SK-N-SH treated with all-trans-retinoic acid at 6 μM for 48 hours (cell line): ENCODE measurements at regions not wholly inside any gene's neighbourhood (a gene's known extent, or its start where the extent isn't known, plus 50 kb on each side); places are given as distances from the start of the nearest gene placed in this dataset.

Experiments
- ATAC-seq: fragments of 200-7000 bp; cut with Tn5 transposase; 3 replicates; pipeline ENCODE4 v1.9.1; 2020; ENCODE audit warnings: mild to moderate bottlenecking, moderate library complexity
- ARNTL ChIP-seq: fragments of 450-650 bp; formaldehyde crosslinking; IDR thresholded peaks from 2 replicates; pipeline ENCODE4 v1.5.0; 2020; ENCODE audit warnings: low read depth, mild to moderate bottlenecking, moderate library complexity, borderline replicate concordance
- BACH2 ChIP-seq: fragments of 250-450 bp; sonication (Bioruptor Pico); IDR thresholded peaks from 2 replicates; pipeline ENCODE4 v1.9.0; 2021; ENCODE audit warnings: mild to moderate bottlenecking, borderline replicate concordance
- CSDC2 ChIP-seq: fragments of 250-450 bp; sonication (Bioruptor Pico); IDR thresholded peaks from 2 replicates; pipeline ENCODE4 v1.5.0; 2020; ENCODE audit warnings: mild to moderate bottlenecking, moderate library complexity
- ESRRG ChIP-seq: fragments of 250-450 bp; sonication (Bioruptor Pico); IDR thresholded peaks from 2 replicates; pipeline ENCODE4 v1.6.1; 2021; ENCODE audit warnings: mild to moderate bottlenecking
- GLIS3 ChIP-seq: fragments of 250-450 bp; sonication (Bioruptor Pico); IDR thresholded peaks from 2 replicates; pipeline ENCODE4 v1.5.0; 2020; ENCODE audit warnings: mild to moderate bottlenecking, moderate library complexity
- ISL1 ChIP-seq: fragments of 250-450 bp; sonication (Bioruptor Pico); IDR thresholded peaks from 2 replicates; pipeline ENCODE4 v2.1.2; 2022; ENCODE audit warnings: mild to moderate bottlenecking, moderate library complexity
- OSR1 ChIP-seq: fragments of 250-450 bp; sonication (Bioruptor Pico); IDR thresholded peaks from 2 replicates; pipeline ENCODE4 v1.8.0; 2022; ENCODE audit warnings: moderate library complexity, mild to moderate bottlenecking, inconsistent platforms
- PPARA ChIP-seq: fragments of 250-450 bp; sonication (Bioruptor Pico); IDR thresholded peaks from 2 replicates; pipeline ENCODE4 v1.5.0; 2020; ENCODE audit warnings: mild to moderate bottlenecking, borderline replicate concordance
- SNAI2 ChIP-seq: fragments of 250-450 bp; sonication (Bioruptor Pico); IDR thresholded peaks from 2 replicates; pipeline ENCODE4 v1.5.0; 2020; ENCODE audit warnings: mild to moderate bottlenecking, moderate library complexity
- TCF4 ChIP-seq: fragments of 250-450 bp; sonication (Bioruptor Pico); IDR thresholded peaks from 2 replicates; pipeline ENCODE4 v1.8.0; 2021; ENCODE audit warnings: mild to moderate bottlenecking, moderate library complexity, borderline replicate concordance
- TOX ChIP-seq: fragments of 250-450 bp; sonication (Bioruptor Pico); IDR thresholded peaks from 2 replicates; pipeline ENCODE4 v1.8.0; 2021; ENCODE audit warnings: mild to moderate bottlenecking, moderate library complexity, borderline replicate concordance
- ZC3H10 ChIP-seq: fragments of 250-450 bp; sonication (Bioruptor Pico); IDR thresholded peaks from 2 replicates; pipeline ENCODE4 v1.5.1; 2021; ENCODE audit warnings: mild to moderate bottlenecking, moderate library complexity
- ZFP30 ChIP-seq: fragments of 450-650 bp; formaldehyde crosslinking; IDR thresholded peaks from 2 replicates; pipeline ENCODE4 v1.5.0; 2022; ENCODE audit warnings: mild to moderate bottlenecking, moderate library complexity
- ZNF565 ChIP-seq: fragments of 450-650 bp; formaldehyde crosslinking; conservative IDR thresholded peaks from 2 replicates; pipeline ENCODE4 v1.5.0; 2020; ENCODE audit warnings: low read depth, mild to moderate bottlenecking, moderate library complexity
- ZNF70 ChIP-seq: fragments of 450-650 bp; formaldehyde crosslinking; IDR thresholded peaks from 2 replicates; pipeline ENCODE4 v1.5.0; 2020; ENCODE audit warnings: mild to moderate bottlenecking, moderate library complexity
- ZNF8 ChIP-seq: fragments of 450-650 bp; formaldehyde crosslinking; IDR thresholded peaks from 2 replicates; pipeline ENCODE4 v1.5.0; 2020; ENCODE audit warnings: mild to moderate bottlenecking, moderate library complexity
- TF ChIP-seq, protein P1 (sequence below): fragments of 250-450 bp; sonication (Bioruptor Pico); IDR thresholded peaks from 2 replicates; pipeline ENCODE4 v1.5.1; 2021; ENCODE audit warnings: mild to moderate bottlenecking, moderate library complexity
- TF ChIP-seq, protein P2 (sequence below): fragments of 250-450 bp; sonication (Bioruptor Pico); IDR thresholded peaks from 2 replicates; pipeline ENCODE4 v1.8.0; 2020; ENCODE audit warnings: mild to moderate bottlenecking, moderate library complexity, borderline replicate concordance
- TF ChIP-seq, protein P3 (sequence below): fragments of 250-450 bp; sonication (Bioruptor Pico); IDR thresholded peaks from 2 replicates; pipeline ENCODE4 v1.8.0; 2021; ENCODE audit warnings: low read depth, mild to moderate bottlenecking, moderate library complexity, borderline replicate concordance
- TF ChIP-seq, protein P4 (sequence below): fragments of 250-450 bp; sonication (Bioruptor Pico); IDR thresholded peaks from 2 replicates; pipeline ENCODE4 v1.5.0; 2020; ENCODE audit warnings: mild to moderate bottlenecking, moderate library complexity
- TF ChIP-seq, protein P5 (sequence below): fragments of 250-450 bp; sonication (Bioruptor Pico); IDR thresholded peaks from 2 replicates; pipeline ENCODE4 v1.5.1; 2020; ENCODE audit warnings: low read depth, mild to moderate bottlenecking, moderate library complexity

DNA sequence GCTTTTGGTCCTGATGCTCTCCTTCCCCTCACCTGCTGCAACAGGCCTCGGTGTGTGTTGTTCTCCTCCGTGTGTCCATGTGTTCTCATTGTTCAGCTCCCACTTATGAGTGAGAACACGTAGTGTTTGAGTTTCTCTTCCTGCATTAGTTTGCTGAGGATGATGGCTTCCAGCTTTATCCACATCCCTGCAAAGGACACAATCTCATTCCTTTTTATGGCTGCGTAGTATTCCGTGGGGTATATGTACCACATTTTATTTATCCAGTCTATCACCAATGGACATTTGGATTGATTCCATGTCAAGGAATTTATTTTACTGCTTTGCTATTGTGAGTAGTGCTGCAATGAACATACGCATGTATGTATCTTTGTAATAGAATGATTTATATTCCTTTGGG, 116.9 kb upstream of the SIRPG start:
- TF ChIP-seq ZNF565: no peak
- TF ChIP-seq, protein P1, sequence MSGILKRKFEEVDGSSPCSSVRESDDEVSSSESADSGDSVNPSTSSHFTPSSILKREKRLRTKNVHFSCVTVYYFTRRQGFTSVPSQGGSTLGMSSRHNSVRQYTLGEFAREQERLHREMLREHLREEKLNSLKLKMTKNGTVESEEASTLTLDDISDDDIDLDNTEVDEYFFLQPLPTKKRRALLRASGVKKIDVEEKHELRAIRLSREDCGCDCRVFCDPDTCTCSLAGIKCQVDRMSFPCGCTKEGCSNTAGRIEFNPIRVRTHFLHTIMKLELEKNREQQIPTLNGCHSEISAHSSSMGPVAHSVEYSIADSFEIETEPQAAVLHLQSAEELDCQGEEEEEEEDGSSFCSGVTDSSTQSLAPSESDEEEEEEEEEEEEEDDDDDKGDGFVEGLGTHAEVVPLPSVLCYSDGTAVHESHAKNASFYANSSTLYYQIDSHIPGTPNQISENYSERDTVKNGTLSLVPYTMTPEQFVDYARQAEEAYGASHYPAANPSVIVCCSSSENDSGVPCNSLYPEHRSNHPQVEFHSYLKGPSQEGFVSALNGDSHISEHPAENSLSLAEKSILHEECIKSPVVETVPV (CRISPR knock-in tag): no peak
- TF ChIP-seq GLIS3: no peak
- TF ChIP-seq ISL1: no peak
- no peak for TF ChIP-seq ZC3H10 (CRISPR knock-in tag)
- no peak for TF ChIP-seq OSR1 (CRISPR knock-in tag)
- TF ChIP-seq BACH2 (CRISPR knock-in tag): no peak
- TF ChIP-seq, protein P2, sequence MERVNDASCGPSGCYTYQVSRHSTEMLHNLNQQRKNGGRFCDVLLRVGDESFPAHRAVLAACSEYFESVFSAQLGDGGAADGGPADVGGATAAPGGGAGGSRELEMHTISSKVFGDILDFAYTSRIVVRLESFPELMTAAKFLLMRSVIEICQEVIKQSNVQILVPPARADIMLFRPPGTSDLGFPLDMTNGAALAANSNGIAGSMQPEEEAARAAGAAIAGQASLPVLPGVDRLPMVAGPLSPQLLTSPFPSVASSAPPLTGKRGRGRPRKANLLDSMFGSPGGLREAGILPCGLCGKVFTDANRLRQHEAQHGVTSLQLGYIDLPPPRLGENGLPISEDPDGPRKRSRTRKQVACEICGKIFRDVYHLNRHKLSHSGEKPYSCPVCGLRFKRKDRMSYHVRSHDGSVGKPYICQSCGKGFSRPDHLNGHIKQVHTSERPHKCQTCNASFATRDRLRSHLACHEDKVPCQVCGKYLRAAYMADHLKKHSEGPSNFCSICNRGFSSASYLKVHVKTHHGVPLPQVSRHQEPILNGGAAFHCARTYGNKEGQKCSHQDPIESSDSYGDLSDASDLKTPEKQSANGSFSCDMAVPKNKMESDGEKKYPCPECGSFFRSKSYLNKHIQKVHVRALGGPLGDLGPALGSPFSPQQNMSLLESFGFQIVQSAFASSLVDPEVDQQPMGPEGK (CRISPR knock-in tag): no peak
- TF ChIP-seq PPARA (CRISPR knock-in tag): no peak
- no peak for TF ChIP-seq ARNTL (CRISPR knock-in tag)
- TF ChIP-seq CSDC2 (CRISPR knock-in tag): no peak
- TF ChIP-seq, all 23 proteins: peak for 0
- ATAC-seq: no peak

DNA sequence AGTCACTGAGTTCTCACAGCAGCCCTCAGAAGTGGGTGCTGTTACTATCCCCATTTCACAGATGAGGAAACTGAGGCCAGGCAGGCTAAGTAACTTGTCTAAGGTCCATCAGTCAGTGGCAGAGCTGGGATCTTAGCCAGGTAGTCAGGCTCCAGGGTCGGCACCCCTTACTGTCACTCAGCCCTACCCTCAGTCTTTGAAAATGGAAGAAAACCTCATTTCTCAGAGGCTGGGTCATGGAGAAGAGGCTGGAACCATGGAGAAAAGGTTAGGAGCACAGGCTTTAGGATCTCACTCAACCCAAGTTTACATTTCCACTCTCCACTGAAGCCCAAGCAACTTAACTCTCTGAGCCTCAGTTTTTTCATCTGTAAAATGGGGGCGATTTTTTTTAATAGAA, 116.2 kb upstream of the SIRPG start:
- no peak for TF ChIP-seq ZC3H10 (CRISPR knock-in tag)
- no peak for ATAC-seq

DNA sequence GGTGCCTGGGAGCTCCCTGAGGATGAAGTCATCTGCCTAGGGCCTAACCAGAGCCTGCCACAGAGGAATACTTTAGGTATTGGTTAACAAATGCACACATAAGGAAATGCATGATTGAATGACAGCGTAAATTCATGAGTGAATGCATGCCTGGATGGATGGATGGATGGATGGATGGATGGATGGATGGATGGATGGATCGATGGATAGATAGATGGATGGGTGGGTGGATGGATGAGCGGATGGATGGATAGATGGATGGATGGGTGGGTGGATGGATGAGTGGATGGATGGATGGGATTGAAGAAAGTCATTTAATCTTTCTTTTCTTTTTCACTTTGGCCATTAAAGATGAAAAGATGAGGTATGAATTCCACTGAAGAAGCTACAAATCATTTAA, 111.9 kb upstream of the SIRPG start:
- no peak for TF ChIP-seq TCF4 (CRISPR knock-in tag)
- no peak for TF ChIP-seq ESRRG (CRISPR knock-in tag)
- no peak for TF ChIP-seq ZNF8
- no peak for TF ChIP-seq TOX (CRISPR knock-in tag)
- no peak for TF ChIP-seq BACH2 (CRISPR knock-in tag)
- no peak for ATAC-seq

DNA sequence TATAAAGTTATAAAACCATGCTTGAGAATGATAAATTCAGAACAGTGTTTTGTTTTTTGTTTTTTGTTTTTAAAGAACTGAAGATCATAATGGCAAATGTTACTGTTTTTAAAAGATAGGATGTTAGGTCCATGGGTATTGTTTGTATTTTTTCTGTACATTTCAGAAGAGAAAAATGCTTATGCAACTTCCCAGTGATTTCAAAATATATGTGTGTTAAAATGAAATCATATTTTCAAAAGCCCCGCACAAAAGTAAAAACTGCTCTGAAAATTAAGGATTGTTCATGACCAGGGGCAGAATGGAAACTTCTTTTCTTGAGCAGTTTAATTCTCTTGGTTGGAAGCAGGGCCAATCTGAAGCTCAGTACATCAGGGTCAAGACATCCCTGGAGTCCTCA, 109.2 kb upstream of the SIRPG start:
- TF ChIP-seq, protein P1 (CRISPR knock-in tag): no peak
- TF ChIP-seq, protein P2 (CRISPR knock-in tag): no peak
- TF ChIP-seq ESRRG (CRISPR knock-in tag): no peak
- no peak for TF ChIP-seq ARNTL (CRISPR knock-in tag)
- TF ChIP-seq, protein P3, sequence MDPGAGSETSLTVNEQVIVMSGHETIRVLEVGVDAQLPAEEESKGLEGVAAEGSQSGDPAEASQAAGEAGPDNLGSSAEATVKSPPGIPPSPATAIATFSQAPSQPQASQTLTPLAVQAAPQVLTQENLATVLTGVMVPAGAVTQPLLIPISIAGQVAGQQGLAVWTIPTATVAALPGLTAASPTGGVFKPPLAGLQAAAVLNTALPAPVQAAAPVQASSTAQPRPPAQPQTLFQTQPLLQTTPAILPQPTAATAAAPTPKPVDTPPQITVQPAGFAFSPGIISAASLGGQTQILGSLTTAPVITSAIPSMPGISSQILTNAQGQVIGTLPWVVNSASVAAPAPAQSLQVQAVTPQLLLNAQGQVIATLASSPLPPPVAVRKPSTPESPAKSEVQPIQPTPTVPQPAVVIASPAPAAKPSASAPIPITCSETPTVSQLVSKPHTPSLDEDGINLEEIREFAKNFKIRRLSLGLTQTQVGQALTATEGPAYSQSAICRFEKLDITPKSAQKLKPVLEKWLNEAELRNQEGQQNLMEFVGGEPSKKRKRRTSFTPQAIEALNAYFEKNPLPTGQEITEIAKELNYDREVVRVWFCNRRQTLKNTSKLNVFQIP (CRISPR knock-in tag): no peak
- no peak for TF ChIP-seq PPARA (CRISPR knock-in tag)
- no peak for TF ChIP-seq ZNF8
- no peak for TF ChIP-seq BACH2 (CRISPR knock-in tag)
- TF ChIP-seq, protein P4, sequence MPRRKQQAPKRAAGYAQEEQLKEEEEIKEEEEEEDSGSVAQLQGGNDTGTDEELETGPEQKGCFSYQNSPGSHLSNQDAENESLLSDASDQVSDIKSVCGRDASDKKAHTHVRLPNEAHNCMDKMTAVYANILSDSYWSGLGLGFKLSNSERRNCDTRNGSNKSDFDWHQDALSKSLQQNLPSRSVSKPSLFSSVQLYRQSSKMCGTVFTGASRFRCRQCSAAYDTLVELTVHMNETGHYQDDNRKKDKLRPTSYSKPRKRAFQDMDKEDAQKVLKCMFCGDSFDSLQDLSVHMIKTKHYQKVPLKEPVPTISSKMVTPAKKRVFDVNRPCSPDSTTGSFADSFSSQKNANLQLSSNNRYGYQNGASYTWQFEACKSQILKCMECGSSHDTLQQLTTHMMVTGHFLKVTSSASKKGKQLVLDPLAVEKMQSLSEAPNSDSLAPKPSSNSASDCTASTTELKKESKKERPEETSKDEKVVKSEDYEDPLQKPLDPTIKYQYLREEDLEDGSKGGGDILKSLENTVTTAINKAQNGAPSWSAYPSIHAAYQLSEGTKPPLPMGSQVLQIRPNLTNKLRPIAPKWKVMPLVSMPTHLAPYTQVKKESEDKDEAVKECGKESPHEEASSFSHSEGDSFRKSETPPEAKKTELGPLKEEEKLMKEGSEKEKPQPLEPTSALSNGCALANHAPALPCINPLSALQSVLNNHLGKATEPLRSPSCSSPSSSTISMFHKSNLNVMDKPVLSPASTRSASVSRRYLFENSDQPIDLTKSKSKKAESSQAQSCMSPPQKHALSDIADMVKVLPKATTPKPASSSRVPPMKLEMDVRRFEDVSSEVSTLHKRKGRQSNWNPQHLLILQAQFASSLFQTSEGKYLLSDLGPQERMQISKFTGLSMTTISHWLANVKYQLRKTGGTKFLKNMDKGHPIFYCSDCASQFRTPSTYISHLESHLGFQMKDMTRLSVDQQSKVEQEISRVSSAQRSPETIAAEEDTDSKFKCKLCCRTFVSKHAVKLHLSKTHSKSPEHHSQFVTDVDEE (CRISPR knock-in tag): no peak
- TF ChIP-seq, protein P5, sequence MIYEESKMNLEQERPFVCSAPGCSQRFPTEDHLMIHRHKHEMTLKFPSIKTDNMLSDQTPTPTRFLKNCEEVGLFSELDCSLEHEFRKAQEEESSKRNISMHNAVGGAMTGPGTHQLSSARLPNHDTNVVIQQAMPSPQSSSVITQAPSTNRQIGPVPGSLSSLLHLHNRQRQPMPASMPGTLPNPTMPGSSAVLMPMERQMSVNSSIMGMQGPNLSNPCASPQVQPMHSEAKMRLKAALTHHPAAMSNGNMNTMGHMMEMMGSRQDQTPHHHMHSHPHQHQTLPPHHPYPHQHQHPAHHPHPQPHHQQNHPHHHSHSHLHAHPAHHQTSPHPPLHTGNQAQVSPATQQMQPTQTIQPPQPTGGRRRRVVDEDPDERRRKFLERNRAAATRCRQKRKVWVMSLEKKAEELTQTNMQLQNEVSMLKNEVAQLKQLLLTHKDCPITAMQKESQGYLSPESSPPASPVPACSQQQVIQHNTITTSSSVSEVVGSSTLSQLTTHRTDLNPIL (CRISPR knock-in tag): no peak
- no peak for TF ChIP-seq ZFP30
- no peak for TF ChIP-seq SNAI2
- TF ChIP-seq ZNF70: no peak
- TF ChIP-seq TCF4 (CRISPR knock-in tag): no peak
- no peak for ATAC-seq
